ENCODE measurements at regions not wholly inside any gene's neighbourhood (a gene's known extent, or its start where the extent isn't known, plus 50 kb on each side); places are given as distances from the start of the nearest gene placed in this dataset.
"Not testable (repeated sequence)": the region's sequence is repeated elsewhere in the genome, so short reads cannot be mapped to it uniquely, and the experiment has no call there.

GRCh38 chr3:191518861-191519260 is 57.9 kb downstream of the PYDC2 start:
- DNase-seq: no peak

DNA sequence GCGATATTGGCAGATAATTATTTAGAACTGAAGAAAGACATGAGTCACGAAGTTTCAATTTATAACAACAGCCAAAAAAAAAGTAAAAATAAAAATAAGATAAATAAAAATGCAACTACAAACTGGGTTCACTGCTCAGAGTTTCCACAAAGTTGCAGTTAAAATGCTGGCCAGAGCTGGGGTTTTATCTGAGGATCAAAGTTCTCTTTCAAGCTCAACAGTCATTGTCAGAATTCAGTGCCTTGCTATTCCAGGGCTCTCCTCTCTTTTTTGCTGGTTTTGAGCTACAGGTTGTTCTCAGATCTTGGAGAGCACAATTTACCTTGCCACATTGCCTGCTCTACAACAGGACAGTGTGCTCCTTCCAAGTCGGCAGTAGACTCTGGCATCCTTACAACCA is 60.1 kb downstream of the PYDC2 start:
- DNase-seq: no peak

- peak; percentile 85 for DNase-seq
Observed at GRCh38 chr3:191523148-191523547, 62.2 kb downstream of the PYDC2 start.

DNA sequence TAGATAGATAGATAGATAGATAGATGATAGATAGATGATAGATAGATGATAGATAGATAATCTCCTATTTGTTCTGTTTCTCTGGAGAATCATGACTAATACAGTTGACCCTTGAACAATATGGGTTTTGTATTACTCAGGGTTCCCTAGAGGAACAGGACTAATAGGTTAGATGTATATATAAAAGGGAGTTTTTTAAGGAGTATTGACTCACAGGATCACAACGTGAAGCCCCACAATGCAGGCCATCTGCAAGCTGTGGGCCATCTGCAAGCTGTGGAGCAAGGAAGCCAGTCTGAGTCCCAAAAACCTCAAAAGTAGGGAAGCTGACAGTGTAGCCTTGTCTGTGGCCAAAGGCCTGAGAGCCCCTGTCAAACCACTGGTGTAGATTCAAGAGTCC is 67.6 kb downstream of the PYDC2 start:
- DNase-seq: no peak

DNA sequence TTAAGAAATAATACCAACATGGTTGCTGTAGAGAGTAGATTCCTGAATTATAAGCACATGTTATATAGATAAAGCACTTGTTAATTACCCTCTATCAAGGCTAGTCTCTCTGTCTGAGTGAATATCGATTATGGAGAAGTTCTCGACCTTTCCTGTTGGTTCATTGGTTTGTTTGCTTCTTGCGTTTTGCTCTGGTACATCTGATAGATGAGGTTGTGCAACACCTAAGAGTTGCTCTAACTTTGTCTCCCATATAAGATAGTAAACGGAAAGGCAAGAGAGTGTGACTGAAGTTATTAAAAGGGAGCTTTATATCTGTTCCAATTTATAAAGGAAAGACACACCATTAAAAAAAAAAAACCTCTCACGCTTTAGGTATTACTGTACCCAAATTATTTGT is 69.0 kb downstream of the PYDC2 start:
- no peak for DNase-seq

- no peak for DNase-seq
Observed at GRCh38 chr3:191531434-191531972, 70.5 kb downstream of the PYDC2 start.

DNA sequence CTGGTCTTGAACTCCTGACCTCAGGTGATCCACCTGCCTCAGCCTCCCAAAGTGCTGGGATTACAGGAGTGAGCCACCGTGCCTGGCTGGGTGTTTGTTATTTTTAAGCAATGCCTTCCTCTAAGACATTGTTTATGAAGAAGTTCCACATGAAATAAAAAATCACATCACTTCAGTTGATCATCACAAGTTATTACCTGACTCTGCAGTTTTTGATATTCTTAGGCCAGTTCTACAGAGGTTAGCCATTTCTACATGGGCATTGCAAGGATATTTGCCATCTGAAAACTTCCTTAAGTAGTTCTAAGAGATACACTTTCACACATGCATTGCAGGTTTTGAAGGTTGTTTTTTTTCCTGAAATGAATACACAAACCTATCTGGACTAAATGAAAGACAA is 82.1 kb downstream of the PYDC2 start:
- DNase-seq: no peak

DNA sequence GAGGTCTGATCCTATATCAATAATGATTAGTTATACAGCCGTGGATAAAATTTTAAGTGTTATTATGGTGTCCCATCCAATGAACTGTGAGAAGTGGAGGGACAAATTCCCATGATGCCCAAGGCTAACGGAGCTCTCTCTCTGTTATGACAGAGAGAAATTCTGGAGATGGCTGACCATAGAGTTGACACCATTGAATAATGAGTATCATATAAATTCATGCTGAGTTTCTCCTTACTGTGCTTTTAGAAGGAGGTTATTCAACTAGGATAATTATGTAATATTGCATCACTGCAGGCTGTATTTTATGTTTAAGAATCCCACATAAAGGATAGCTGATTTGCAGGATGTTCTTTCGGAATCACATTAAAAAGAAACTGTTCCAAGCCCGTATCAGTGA is 82.9 kb downstream of the PYDC2 start:
- DNase-seq: no peak

- DNase-seq: no peak
Observed at GRCh38 chr3:191549357-191549756, 88.4 kb downstream of the PYDC2 start.

DNA sequence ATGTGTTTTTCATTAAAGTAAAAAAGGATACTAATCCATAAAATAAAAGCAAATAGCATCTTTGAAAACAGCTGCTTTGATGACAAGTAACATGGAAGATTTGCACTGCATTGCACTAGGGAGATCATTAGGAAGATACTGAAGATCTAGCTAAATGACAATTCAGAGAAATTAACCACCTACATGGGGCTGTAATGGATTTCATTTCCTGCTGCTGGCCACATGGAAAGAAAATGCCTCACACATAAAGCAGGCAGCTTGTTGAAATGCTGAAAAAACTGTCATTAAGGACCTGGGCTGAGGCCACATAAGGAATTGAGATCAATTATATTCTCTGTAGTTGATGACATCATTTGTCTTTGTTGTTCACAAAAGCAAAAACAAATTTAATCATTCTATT is 94.1 kb downstream of the PYDC2 start:
- DNase-seq: no peak

- DNase-seq: no peak
Observed at GRCh38 chr3:191557322-191557721, 96.4 kb downstream of the PYDC2 start.

DNA sequence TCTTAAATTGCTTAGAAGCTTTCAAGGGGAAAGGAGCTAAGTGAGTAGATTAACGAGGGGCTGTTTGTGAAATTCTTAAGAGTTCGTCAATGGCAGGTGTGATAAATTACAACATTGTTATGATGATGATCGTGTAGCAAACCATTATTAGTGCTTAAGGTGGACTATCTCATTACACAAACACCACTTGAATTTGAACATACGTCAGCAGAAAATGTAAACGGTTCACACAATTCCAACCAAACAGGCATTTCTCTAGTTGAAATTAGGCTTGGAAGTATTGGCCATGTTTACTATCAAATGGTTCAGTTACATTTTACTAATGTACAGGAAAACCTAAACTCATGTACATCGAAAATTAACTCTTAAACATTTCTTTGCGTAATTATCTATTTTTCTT is 102.8 kb downstream of the PYDC2 start:
- no peak for DNase-seq

DNA sequence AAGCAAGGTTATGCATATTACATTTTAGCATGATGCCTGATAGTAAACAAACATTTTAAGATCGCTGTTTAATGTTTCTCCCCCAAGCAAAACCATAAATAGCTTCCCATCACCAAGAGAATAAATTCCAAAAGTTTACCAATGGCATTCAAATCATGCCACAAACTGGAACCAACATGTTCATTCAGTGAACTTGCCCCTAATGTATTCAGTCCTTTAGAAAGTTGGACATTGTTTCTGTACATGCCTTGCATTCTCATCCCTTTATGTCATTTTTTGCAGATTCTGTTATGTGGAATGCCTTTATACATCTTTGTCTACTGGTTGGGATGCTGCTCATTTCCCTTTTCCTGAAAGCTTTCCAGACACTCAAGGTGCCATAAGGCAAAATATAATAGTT is 105.5 kb downstream of the PYDC2 start:
- no peak for DNase-seq

- DNase-seq: peak; percentile 48
Observed at GRCh38 chr3:191568206-191568605, 107.2 kb downstream of the PYDC2 start.

- no peak for DNase-seq
Observed at GRCh38 chr3:191592105-191592504, 131.1 kb downstream of the PYDC2 start.

- no peak for DNase-seq
Observed at GRCh38 chr3:191593486-191593885, 132.5 kb downstream of the PYDC2 start.

DNA sequence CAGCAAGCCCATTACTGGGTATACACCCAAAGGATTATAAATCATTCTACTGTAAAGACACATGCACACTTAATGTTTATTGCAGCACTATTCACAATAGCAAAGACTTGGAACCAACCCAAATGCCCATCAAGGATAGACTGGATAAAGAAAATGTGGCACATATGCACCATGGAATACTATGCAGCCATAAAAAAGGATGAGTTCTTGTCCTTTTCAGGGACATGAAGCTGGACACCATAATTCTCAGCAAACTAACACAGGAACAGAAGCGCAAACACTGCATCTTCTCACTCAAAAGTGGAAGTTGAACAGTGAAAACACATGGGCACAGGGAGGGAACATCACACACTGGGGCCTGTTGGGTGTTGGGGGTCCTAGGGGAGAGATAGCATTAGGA is 154.5 kb downstream of the PYDC2 start:
- DNase-seq: not testable (repeated sequence)

- no peak for DNase-seq
Observed at GRCh38 chr3:191624299-191624698, 163.3 kb downstream of the PYDC2 start.

DNA sequence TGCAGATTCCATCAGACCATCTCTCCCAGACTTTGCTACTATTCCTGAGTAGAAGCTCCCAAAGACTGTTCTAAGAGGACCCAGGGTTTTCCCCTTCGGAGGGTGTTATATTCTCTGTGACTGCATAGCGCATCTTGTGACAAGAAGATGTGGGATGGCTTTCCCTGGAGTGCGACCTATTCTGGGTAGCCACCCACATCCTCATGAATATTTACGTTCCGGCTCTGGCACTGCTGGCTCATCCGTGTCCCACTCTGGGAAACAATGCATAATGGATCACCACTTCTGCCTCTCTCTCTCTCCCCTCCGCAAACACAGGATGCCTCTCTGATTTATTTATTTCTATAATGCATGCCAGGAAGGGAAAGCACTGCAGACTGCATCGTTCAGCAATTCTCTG is 166.1 kb downstream of the PYDC2 start:
- no peak for DNase-seq

DNA sequence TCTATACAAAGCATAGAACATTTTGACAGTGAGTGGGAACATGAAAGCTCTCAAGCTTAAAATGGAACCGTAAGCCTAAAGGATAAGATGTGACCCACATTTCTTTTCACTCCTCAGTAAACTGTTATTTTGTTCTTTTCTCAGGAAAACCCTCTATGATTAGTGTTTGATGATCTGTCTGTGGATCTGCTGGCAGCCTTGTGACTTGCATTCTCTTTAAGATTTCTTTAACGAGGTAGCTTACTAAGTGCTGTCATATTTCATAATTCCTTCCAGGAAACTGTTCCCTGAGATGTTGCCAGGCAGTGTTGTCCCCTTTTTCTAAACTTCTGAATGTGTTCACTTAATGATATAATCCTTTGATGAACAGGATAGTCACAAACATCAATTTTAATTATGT is 167.6 kb downstream of the PYDC2 start:
- no peak for DNase-seq

GRCh38 chr3:191631496-191631895 is 170.5 kb downstream of the PYDC2 start:
- DNase-seq: no peak

- DNase-seq: no peak
Observed at GRCh38 chr3:191634902-191635301, 173.9 kb downstream of the PYDC2 start.

DNA sequence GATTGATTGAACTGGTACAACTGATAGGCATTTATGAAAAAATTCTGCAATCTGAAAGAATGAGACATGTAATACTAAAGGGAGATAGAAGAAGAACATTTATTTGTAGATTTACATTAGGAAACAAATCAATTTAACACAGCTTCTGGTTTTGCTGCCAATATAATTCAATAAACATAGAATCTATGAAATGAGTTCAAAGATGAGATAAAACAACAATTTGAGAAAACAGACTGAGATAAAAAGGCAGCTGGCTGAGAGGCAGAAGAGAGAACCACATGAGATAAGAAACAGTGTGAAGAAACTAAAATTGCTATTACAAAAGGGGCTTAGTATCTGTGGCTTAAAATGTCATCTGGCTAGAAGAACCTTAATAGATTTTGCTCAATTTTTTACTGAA is 176.6 kb downstream of the PYDC2 start:
- no peak for DNase-seq

DNA sequence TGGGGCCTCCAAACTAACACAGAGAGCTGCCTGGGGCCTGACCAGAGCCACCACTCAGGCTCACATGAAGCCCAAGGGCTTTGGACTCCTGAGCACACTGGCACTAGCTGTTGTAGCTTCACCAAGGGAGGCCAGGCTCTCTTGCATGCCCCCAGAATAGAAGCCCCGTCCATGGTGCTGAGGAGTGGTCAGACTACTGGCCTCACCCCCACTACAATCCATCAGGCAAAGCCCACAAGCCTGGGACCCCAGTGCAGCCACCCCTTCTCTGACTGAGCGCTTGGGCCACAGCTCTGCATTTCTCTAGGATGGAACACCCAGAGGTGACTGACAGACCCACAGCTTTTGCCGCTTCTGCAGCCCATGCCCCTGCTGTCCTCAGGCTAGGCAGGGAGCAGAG is 180.8 kb downstream of the PYDC2 start:
- DNase-seq: no peak

DNA sequence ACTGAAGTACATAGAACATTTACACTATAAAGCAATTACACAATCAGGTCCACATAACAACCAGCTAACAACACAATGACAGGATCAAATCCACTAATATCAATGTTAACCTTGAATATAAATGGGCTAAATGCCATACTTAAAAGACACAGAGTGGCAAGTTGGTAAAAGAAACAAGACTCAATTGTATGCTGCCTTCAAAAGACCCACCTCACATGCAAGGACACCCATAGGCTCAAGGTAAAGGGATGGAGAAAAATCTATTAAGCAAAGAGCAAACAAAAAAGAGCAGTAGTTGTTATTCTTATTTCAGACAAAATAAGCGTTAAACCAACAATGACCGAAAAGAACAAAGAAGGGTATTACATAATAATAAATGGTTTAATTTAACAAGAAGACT is 183.3 kb downstream of the PYDC2 start:
- no peak for DNase-seq

- DNase-seq: no peak
Observed at GRCh38 chr3:191646242-191646641, 185.3 kb downstream of the PYDC2 start.

All from NCI-H2171 treated with DMSO at 0.1 percent for 48 hours (cell line).